Neural crest cell (in vitro differentiated cells): ENCODE measurements at regions not wholly inside any gene's neighbourhood (a gene's known extent, or its start where the extent isn't known, plus 50 kb on each side); places are given as distances from the start of the nearest gene placed in this dataset.

Experiments
- DNase-seq: peaks from one replicate; pipeline ENCODE4 v3.0.0; 2021; ENCODE audit warnings: low read depth, mixed read lengths, low spot score
- H3K27ac Mint-ChIP-seq: one replicate; pipeline ENCODE4 v1.8.0; 2021; ENCODE audit warnings: mild to moderate bottlenecking, mixed read lengths; ENCODE audit not compliant: unreplicated experiment
- H3K27me3 Mint-ChIP-seq: 2 replicates; pipeline ENCODE4 v1.8.0; 2021; ENCODE audit warnings: low read depth, mild to moderate bottlenecking, mixed read lengths
- H3K36me3 Mint-ChIP-seq: 2 replicates; pipeline ENCODE4 v1.8.0; 2021; ENCODE audit warnings: low read depth, mild to moderate bottlenecking, mixed read lengths
- H3K4me1 Mint-ChIP-seq: 2 replicates; pipeline ENCODE4 v1.8.0; 2021; ENCODE audit warnings: mixed read lengths
- H3K4me3 Mint-ChIP-seq: one replicate; pipeline ENCODE4 v1.8.0; 2021; ENCODE audit warnings: mild to moderate bottlenecking, mixed read lengths
- H3K9me3 Mint-ChIP-seq: 2 replicates; pipeline ENCODE4 v1.8.0; 2021; ENCODE audit warnings: mixed read lengths
- CTCF ChIP-seq: fragments of 200-600 bp; sonication (generic); conservative IDR thresholded peaks from 2 replicates; pipeline ENCODE4 v1.5.0; 2021; ENCODE audit warnings: antibody characterized with exemption, mild to moderate bottlenecking

DNA sequence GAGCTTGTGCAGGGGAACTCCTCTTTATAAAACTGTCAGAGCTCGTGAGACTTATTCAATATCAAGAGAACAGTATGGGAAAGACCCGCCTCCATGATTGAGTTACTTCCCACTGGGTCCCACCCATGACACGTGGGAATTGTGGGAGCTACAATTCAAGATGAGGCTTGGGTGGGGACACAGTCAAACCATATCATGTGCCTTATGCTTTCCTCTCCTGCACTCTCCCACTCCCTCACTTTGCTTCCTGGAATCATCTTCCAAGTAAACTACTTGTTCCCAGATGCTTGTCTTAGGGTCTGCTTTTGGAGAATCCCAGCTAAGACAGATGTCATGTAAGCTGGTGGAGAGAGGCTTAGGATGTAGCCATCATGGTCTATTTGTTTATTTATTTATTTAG, 271.2 kb downstream of the HAPSTR1 start:
- no peak overlapping the region for H3K27ac Mint-ChIP-seq
- H3K9me3 Mint-ChIP-seq, result no peaks in the 10 kb centered on the region
- peaks cover 12% of the 10 kb centered on the region for H3K27me3 Mint-ChIP-seq
- no peak overlapping the region for H3K4me3 Mint-ChIP-seq
- no peak for TF ChIP-seq CTCF
- no peak for DNase-seq
- H3K4me1 Mint-ChIP-seq, result no peaks in the 10 kb centered on the region
- H3K36me3 Mint-ChIP-seq, result no peaks in the 10 kb centered on the region

- no peak for DNase-seq
These were observed 272.1 kb downstream of the HAPSTR1 start for GRCh38 chr16:9363520-9363919.

GRCh38 chr16:9364721-9365369, 273.4 kb downstream of the HAPSTR1 start:
- peaks cover 14% of the 10 kb centered on the region for H3K27me3 Mint-ChIP-seq
- no peak for TF ChIP-seq CTCF
- H3K4me3 Mint-ChIP-seq, result no peak overlapping the region
- no peak for DNase-seq
- no peaks in the 10 kb centered on the region for H3K4me1 Mint-ChIP-seq
- no peaks in the 10 kb centered on the region for H3K9me3 Mint-ChIP-seq
- H3K27ac Mint-ChIP-seq, result no peak overlapping the region
- no peaks in the 10 kb centered on the region for H3K36me3 Mint-ChIP-seq

More at GRCh38 chr16:9363520-9363919, 272.1 kb downstream of the HAPSTR1 start:
- peaks cover 14% of the 10 kb centered on the region for H3K27me3 Mint-ChIP-seq
- no peaks in the 10 kb centered on the region for H3K36me3 Mint-ChIP-seq
- H3K27ac Mint-ChIP-seq, result no peak overlapping the region
- no peaks in the 10 kb centered on the region for H3K9me3 Mint-ChIP-seq
- no peak for TF ChIP-seq CTCF
- H3K4me1 Mint-ChIP-seq, result no peaks in the 10 kb centered on the region
- no peak overlapping the region for H3K4me3 Mint-ChIP-seq

DNA sequence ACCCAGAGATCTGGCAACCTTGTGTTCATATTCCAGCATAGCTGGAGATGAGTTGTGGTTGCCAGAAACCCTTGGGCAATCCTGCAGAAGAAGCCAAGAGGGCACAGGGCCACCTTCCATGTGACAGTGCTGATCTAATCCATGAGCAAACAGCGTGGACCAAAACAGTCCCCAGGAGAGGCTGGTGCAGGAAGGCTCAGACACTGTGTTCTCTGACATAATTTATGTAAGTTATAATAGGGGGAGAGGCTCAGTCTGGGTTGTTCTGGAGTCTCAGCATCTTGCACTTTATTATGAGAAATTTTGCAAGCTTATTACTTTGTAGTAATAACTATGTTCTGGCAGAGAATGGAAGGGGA, 273.9 kb downstream of the HAPSTR1 start:
- DNase-seq, result no peak
- no peaks in the 10 kb centered on the region for H3K9me3 Mint-ChIP-seq
- peaks cover 16% of the 10 kb centered on the region for H3K27me3 Mint-ChIP-seq
- no peak overlapping the region for H3K27ac Mint-ChIP-seq
- H3K36me3 Mint-ChIP-seq, result no peaks in the 10 kb centered on the region
- TF ChIP-seq CTCF, result no peak
- no peak overlapping the region for H3K4me3 Mint-ChIP-seq
- no peaks in the 10 kb centered on the region for H3K4me1 Mint-ChIP-seq

DNA sequence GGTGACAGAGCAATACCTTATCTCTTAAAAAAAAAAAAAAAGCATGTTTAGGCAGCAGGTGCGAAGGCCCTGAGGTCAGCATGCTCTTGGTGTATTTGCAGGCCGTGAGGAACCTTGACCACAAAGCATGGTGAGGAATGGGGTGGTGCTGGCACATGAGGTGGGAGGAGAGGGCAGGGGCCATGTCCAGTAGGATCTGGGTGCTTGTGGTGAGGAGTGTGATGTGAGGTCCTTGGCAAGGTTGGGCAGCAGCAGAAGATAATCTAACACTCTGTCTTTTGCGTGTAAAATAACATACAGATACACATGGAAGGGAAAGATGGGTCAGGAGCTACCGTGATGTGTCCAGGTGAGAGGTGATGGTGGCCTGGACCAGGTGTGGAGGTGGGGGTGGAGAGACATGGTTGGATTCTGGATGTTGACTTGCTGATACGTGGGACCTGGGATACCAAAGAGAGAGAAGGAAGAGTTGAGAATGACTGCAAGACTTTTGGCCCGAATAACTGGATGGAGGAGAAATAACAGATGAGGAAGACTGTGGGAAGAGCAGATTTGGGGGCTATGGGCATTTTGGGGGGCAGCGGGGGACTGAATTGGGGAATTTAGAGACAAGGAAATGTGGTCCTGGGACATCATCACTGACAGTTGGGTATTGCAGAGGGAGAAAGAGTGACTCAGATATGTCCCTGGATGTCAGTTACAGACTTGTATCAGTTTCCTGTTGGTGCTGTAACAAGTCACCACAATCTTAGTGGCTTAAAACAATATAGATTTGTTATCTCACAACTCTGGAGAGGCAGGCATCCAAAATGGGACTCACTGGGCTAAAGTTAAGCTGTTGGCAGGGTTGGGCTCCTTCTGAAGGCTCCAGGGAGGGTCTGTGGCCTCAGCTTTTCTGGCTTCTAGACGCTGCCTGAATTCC, 274.9 kb downstream of the HAPSTR1 start:
- Mint-ChIP-seq H3K27me3 (peaks cover 18% of the 10 kb centered on the region), H3K4me3 (no peak overlapping the region), H3K36me3 (no peaks in the 10 kb centered on the region), H3K27ac (no peak overlapping the region), H3K9me3 (peaks cover 3% of the 10 kb centered on the region), H3K4me1 (no peaks in the 10 kb centered on the region)
- no peak for TF ChIP-seq CTCF
- no peak for DNase-seq
